GM21360 (cell line): ENCODE measurements at regions not wholly inside any gene's neighbourhood (a gene's known extent, or its start where the extent isn't known, plus 50 kb on each side); places are given as distances from the start of the nearest gene placed in this dataset.

Source experiments
- ATAC-seq: cut with Tn5 transposase; IDR thresholded peaks from one replicate; pipeline ENCODE4 v1.9.1; 2021; ENCODE audit warnings: mild to moderate bottlenecking, moderate library complexity; ENCODE audit not compliant: unreplicated experiment

DNA sequence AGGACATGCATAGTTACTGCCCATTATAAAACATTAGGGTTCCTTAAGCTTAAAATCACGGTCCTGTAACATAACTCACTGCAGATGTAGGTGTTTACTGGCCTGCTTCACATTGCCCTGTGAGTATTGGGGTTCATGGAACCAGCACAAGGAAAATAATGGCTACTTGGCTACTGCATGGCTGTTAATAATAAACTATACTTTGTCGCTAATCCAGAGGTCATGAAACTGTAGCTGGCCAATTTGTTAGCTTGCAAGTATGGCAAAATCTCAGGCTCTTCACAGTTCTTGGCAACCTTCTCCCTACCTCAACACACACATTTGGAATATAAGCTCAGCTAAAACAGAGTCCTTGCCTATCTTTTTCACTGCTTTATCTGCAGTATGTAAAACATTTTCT, 274.0 kb upstream of the NR5A2 start:
- ATAC-seq = no peak

GRCh38 chr1:199756066-199756465, 271.4 kb upstream of the NR5A2 start:
- no peak for ATAC-seq

- no peak for ATAC-seq
Measured at GRCh38 chr1:199758626-199759255, 268.8 kb upstream of the NR5A2 start.

GRCh38 chr1:199759268-199759730, 268.2 kb upstream of the NR5A2 start:
- ATAC-seq = no peak

DNA sequence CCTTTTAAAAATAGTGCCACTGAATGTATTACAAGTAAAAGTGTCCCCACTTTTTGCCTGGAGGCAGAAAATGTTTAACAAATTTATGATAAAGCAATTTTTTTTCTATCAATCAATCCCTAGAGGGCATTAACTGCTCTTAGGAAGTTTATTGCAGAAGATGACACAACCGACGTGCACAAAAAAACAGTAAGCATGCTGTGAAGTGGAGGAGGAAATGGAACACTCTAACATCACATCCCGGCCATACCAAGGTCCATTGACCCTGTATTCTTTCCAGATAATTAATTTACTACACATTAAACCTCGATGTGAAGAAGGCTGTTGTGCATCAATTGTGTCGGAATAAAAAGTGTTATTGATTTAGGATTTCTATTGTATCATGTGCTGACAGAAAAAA, 264.9 kb upstream of the NR5A2 start:
- ATAC-seq = no peak

GRCh38 chr1:199766218-199766792, 261.2 kb upstream of the NR5A2 start:
- no peak for ATAC-seq

DNA sequence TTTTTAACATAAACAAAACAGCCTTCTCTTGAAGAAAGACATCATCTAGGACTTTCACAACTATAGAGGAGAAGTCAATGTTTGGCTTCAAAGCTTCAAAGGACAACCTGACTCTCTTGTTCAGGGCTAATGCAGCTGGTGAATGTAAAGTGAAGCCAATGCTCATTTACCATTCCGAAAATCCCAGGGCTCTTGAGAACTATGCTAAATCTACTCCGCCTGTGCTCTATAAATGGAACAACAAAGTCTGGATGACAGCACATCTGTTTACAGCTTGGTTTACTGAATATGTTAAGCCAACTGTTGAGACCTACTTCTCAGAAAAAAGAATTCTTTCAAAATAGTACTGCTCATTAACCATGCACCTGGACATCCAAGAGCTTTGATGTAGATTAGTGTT, 259.8 kb upstream of the NR5A2 start:
- no peak for ATAC-seq

GRCh38 chr1:199774433-199775089, 252.9 kb upstream of the NR5A2 start:
- no peak for ATAC-seq

DNA sequence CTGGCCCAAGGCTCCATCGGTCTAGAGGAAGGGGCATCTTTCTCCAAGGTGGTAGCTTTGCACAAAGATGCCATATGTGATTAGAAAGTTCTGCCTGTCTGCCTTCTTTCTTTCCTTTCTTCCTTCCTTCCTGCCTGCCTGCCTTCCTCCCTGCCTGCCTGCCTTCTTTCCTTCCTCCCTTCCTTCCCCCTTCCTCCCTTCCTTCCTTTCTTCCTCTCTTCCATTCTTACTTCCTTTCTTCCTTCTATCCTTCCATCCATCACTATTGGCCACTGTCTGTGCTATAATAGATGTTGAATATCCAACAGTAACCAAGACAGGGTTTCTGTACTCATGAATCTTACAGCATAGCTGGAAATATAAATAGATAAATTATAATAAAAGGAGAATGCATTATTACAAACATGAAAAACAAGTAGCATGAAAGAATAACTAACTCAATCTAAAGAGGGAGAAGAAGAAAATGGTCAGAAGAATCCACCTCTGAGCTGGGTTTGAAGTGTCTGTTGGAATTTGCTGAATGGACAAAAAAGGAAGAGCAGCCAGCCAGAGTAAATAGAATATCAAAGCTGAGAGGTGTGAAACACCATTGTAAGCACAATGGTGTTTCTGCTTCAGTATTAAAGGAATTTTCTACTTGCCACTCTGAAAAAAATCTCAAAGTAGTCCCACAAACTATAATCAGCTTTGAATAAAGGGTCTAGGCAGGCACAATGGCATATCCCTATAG, 250.6 kb upstream of the NR5A2 start:
- no peak for ATAC-seq

GRCh38 chr1:199778324-199778955, 249.1 kb upstream of the NR5A2 start:
- no peak for ATAC-seq

- ATAC-seq = no peak
Measured at GRCh38 chr1:199780091-199780490, 247.4 kb upstream of the NR5A2 start.

GRCh38 chr1:199780948-199781670, 246.4 kb upstream of the NR5A2 start:
- no peak for ATAC-seq

DNA sequence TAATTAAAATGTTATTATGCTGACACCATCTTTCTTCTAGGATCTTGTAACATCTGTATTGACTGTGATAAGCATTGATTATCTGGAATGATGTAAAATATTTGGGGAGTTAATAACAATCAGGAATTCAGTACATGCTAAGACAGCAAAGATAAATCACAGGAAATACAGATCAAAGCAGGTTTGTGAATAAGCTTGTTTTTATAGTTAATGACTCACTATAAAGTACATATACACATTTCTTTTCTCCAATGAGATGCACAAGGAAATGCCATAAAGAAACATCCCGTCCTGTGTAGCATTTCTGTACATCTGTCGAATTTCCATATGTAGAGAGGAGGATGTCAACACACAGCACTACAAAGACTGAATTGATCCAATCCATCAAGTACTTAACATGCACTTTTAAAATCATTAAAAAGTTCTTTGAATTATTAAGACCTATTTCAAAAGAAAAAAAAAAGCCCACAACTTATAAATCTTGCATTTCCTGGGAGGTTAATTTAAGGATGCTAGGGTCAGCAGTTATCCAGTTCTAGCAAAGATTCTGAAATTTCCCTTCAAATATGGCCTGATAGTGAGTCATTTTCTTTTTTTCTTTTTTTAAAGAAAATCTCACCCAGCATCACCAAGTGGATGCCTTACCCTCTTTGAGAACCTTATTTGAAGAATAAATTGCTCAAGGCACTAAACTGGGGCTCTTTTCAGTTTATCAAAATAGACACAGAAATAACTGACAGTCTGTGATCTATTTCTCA, 243.2 kb upstream of the NR5A2 start:
- ATAC-seq = no peak

DNA sequence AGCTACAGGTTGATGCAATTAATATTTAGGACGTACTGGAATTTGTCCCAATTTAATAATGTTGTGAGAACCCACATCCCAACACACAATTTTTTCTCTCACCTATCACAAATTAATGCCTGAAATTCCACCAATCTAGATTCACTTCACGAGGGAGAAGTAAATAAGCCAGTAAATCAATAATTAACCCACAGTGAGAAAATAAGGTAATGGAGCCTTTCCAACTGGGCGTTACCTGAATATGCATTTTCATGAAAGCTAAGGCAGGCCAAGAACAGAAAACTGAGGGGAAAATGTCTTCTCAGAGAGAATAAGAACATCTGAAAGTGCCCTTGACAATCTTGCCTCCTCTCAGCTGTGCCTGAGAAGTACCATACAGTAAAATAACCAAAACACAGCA, 240.8 kb upstream of the NR5A2 start:
- ATAC-seq = no peak

DNA sequence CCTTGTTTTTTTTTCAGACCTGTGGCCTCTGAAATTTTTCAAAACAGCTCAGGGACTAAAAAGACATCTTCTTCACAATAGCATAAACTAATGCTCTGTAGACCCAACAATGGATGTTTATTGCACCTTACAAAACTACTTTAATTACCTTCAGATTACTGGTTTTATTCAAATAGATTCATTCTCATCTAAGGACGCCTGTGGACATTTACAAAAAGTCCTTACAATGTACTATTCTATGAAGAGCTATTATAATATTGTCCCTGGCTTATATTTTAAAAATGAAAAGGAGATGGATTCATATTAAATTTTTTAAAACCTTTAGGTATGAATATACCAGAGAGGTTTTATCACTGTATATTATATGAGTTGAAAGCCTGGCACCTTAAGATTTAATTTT, 238.4 kb upstream of the NR5A2 start:
- ATAC-seq = no peak

DNA sequence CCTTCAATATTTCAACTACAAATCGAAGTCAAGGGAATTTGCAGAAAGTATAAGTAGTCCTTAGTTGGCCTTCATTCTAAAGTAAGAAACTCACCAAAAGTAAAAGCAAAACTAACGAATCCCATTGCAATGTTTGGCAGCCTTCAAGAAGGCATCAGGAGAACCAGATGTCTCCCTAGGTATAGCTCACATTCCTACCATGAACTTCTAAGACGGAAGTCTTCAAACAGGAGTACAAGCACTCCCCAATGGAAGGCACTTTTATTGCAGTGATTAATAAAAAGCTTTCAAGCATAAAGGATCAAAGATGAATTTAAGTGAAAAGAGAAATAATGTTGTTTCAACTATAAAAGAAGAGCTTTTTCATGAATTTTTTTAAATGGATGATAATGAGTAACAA, 236.0 kb upstream of the NR5A2 start:
- no peak for ATAC-seq

DNA sequence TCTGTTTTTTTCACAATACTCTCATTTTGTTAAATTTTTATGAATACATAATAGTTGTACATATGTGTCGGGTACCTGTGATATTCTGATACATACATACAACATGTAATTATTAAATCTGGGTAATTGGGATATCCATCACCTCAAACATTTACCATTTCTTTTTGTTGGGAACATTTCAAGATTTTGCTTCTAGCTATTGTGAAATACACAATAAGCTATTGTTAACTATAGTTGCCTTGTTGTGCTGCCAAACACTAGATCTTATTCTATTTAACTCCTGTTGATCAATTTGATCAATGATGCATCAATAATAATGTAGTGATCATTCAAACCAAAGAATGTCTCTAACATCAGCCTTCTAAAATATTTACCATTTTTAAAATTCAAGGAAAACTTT, 234.6 kb upstream of the NR5A2 start:
- no peak for ATAC-seq

- ATAC-seq = no peak
Measured at GRCh38 chr1:199794105-199794863, 233.2 kb upstream of the NR5A2 start.

DNA sequence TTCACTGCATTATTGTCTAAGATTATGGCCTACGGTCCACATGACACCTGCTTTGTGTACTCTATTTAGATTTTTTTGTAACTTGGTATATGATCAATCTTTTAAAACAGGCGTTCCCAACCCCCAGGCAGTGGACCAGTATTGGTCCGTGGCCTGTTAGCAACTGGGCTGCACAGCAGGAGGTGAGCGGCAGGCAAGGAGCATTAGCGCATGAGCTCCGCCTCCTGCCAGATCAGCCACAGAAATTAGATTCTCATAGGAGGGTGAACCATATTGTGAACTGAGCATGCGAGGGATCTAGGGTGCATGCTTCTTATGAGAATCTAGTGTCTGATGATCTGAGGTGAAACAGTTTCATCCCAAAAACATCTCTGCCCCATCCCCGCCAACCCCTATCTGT, 228.4 kb upstream of the NR5A2 start:
- no peak for ATAC-seq
